Occipital lobe (tissue), 1 donor: ENCODE measurements at regions not wholly inside any gene's neighbourhood (a gene's known extent, or its start where the extent isn't known, plus 50 kb on each side); places are given as distances from the start of the nearest gene placed in this dataset.
"Not testable (repeated sequence)": the region's sequence is repeated elsewhere in the genome, so short reads cannot be mapped to it uniquely, and the experiment has no call there.

ENCODE experiments used
- DNase-seq: peaks from one replicate; lab custom pipeline; 2025; lab: John Stamatoyannopoulos, UW

DNA sequence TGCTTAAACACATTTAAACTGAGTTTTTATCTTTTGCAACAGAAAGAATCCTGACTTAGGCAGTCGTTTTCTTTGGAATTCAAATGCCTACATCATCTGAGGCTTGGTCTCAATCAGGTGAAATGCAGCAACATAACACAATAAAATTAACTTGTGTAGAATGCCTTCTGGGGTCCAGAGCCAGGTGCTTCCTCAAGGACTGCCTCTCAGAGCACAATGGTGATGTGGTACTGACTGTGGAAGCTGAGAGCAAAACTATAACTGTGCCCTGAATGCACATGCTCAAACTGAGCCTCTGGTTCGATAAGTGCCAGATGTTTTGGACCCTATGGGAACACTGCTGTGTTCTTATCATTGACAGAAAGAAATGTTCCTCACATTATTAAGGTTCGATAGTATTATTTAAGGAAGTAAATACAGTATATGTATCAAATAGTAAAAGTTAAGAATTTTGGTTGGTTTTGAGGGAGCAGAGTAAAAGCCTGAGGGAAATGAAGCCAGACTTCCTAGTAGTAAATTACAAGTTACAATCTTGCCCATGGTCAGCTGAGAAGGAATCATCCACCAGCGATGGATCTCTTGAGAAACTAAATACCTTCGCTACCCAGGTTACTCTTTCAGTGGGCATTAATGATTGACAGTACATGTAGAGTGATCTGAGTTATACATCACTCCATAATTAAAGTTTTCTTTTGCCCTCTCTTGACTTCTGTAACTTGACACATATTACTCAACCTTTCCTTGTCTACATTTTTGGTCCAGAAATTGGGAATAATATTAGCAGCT, 122.9 kb upstream of the ATP2B1 start:
- DNase-seq = no peak

DNA sequence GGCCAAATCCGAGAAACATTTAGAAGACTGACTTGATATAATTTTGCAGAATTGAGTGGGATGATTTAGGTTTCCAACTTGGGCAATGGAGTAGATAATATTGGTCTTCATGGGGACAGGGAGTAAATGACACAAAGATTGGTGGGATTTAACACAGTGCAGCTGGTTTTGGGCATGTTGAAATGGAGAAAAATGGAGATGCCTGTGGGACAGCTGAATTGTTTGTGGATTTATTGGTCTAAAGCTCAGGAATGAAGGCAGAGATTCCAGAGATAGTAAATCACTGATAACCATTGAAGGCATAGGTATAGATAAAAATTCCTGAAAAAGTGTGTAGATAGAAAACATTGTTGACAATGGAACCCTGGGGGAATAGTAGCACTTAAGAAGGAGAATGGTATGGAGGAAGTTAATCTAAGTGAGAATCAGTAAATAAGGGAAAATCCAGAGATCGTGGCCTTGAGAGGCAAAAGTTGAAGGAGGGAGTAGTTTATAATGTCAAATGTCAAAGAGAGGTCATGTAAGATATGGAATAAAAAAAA, 120.9 kb upstream of the ATP2B1 start:
- DNase-seq = no peak

DNA sequence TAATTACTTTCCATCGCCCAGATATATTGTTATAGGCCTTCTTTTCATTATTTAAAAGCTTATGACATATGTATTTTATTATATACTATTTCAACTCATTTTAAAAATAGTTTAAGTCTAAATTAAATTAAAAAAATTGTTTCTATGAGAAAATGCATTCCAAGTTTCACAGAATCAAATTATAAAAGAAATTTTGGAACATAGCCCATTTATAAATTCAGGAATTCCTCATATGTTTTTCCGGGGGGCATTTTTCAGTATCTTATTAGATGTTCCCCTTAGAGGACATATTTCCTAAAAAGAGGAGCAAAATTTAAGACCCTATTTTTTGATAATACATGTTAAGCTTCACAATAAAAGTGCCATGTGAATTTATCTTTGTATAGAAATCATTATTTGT, 119.9 kb upstream of the ATP2B1 start:
- no peak for DNase-seq

DNA sequence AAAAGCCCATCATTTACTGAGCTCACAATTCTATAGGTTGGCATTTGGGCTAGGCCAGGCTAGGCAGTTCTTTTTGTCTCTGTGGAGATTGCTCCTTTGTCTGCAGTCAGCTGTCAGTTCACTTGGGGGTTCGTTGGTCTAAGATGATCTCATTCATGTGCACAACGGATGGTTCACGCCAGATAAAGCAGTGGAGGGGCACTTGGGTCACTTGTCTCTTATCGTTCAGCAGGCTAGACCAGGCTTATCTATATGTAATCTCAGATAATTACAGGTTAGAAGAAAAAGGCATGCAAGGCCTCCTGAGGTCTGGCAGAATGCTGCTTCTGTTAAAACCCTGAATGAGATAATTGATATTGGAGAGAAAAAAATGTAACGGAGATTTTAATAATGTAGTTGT, 119.0 kb upstream of the ATP2B1 start:
- DNase-seq = no peak

DNA sequence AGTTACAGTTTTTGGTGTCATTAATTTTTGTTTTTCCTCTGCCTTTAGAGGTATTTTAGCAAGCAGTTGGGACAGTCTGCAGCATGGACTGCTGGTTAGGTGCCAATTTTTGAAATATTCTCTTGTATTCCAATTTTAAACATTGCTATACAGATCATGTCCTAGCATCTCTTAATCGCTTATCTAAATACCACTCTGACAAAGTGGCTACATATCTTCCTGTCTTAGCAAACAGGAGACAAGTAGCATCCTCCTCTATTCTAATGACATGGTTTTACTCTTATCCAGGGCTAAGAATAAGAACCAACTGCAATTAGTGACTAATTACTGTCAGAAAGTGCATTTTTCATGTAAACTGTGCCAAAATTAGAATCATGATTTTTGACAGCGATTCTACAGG, 117.8 kb upstream of the ATP2B1 start:
- no peak for DNase-seq

DNA sequence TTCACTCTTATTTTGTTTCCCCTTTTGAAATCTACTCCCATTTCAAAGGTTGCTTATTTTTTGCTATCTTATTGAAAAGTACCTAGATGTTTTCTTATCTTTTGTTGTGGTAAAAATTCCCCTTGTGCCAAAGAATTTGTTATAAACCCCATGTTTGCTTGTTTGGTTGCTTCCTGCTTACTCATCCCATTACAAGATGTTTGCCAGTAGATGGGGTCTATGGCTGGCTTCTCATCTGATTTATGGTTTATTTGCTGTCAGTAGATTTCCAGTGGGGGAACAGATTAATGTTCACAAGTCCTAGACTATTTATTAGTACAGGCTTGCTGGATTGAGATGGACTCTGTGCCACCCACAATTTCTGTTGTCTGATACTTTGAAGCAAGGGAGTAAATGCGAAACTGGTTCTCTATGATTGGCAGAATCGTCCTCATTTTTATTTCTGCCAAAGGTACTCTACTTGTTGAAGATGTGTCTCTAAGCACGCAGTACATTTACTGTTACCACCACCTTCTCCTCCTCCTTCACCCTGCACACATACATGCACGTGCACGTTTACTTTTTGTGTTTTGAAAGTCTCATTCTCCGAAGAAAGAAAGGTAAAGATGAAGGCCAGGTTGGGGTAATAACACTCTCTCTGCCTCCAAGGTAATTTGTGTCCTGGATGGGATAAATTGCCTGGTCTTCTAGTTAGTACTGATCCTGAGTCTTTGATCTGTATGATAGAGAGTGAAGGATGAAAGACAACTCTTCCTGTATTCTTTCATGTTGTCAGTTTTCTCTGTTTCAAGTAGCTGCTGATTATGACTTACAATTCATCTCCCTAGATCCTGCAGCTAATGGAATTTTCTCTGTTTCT, 117.2 kb upstream of the ATP2B1 start:
- no peak for DNase-seq

DNA sequence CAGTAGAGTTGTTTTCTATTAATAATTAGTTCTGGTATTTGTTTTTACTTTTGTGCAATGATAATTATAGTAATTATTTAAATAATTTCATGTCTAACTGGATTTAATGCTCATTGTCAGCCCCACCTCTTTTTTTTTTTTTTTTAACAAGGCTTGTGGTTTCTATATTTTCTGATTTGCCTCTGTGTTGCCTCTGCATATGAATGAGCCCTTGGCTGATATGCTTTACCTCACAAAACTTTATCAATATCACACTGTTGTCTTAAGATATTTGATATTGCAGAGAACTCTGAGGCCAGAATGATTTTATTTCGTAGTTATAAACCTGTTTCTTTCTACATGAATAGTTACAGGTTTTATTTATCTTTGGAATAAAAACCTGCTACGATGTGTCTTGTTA, 116.2 kb upstream of the ATP2B1 start:
- DNase-seq = no peak

DNA sequence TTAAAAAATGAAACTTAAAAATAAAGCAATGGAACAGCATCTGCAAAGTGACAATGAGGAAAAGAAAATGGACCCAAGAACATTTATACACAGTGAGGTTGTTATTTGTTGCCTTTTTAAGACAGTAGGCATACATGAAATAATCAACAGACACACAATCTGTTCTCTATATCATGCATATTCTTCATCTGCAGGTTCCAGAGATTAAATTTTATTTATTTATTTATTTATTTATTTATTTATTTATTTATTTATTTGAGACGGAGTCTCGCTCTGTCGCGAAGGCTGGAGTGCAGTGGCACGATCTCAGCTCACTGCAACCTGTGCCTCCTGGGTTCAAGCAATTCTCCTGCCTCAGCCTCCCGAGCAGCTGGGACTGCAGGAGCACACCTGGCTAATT, 114.4 kb upstream of the ATP2B1 start:
- DNase-seq = not testable (repeated sequence)

DNA sequence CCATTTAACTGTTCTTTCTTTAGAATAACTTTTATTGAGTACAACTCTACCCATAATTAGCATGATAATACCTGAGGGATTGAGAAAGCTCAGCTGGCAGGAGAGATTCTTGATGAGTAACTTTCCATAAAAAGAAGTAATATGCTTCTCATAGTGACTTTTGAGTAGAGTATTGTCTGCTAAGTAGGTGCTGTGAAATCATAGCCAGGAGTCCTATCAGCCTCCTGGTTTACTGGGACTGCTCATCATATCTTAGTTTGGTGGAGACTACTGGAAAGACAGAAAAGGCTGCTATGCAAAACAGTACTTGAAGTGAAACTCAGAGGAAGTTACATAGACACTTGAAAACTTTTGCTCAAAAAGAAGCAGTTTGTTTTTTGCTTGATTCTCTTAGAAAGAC, 113.3 kb upstream of the ATP2B1 start:
- DNase-seq = no peak

DNA sequence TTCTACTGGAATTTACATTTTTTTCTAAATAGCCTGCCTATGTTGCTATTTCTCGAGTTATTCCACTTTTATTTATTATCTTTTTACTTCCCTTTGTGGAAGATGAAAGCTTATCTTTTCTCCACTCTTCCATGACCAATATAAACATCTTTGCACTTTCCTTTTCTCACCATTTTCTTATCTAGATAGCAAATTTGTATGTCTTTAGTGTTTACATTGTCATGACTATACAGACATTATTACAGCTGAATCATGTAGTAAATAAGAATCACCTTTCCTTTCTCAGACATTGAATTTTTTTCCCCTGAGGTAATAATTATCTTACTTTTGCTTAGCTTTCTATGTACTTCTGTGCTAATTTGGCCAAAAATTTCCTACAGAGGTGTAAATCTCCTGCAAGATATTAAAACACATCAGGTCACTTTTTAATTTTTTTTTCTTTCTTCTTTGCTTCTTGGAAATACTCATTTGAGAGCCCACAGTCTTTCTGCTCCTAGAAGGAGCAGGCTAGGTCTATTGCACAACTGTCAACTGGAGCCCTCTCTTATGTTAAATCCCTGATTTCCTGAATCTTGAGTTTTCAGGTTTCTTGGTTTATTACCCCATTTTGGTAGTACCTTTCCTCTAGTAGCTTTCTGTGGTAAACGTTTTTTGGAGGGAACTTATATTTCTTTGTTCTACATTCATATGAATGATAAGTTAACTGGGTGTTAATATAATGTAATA, 109.0 kb upstream of the ATP2B1 start:
- DNase-seq = no peak

DNA sequence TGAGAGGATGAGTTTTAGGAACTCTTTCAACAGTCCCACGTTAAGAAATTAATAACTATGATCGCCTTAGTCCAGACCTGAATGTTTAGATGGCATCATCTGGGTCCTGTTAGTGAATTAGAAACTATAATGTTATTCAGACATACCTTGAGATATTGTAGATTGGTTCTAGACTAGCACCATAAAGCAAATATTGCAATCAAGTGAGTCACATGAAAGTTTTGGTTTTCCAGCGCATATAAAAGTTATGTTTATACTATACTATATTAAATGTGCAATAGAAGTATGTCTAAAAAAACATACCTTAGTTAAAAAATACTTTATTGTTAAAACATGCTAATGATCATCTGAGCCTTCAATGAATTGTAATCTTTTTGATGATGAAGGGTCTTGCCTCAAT, 106.6 kb upstream of the ATP2B1 start:
- DNase-seq = no peak

DNA sequence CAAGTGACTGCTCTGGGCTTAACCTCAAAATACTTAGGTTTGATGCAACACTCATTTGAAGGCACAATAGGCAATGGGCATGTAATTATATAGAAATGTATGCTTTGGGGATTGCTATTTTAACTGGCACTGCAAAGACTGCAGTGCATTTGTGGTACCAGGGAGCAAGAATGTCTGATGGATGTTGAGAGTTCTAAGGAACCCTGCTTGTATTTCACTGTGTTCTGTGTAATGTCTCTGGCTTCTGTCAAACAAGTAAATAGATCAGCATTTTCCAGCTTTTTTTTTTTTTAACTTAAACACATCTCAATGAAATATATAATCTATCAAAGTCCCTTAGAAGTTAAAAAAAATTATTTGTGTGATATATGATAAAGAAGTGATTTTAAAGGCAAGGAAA, 94.8 kb upstream of the ATP2B1 start:
- no peak for DNase-seq

DNA sequence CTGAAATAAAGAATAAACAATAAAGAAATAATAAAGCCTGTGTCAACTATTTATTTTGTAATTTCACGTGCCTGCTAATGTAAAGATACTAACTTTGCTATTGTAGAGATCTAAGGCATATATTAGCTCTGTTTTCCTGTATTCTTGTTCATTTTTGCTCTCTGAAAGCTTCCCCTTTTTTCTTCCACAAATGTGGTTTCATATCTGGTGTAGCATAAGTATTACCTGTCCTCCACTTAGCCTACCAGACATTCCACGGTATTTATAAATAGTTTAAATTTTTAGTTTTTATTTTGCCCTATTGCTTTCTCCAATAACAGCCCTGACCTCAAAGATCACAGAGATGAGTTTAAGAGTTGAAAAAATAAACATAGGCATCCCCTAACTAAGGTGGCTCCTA, 92.6 kb upstream of the ATP2B1 start:
- DNase-seq = no peak

DNA sequence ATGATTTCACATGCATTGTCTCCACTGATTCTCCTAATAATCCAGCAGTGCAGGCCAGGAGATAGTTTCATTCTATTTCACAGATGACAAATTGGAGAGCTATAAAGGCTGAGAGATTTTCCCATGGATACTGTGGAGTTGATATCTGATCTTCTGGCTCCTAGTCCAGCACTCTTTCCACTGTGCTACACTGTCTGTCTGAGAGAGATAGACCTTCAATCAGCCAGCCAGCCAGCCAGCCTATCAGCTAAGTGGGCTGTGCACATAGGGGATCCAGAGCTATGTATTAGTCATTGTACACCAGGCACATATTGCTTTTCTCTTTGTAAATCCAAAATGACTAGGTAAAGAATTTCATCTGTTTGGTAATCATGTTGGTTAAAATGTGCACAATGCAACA, 91.8 kb upstream of the ATP2B1 start:
- no peak for DNase-seq

DNA sequence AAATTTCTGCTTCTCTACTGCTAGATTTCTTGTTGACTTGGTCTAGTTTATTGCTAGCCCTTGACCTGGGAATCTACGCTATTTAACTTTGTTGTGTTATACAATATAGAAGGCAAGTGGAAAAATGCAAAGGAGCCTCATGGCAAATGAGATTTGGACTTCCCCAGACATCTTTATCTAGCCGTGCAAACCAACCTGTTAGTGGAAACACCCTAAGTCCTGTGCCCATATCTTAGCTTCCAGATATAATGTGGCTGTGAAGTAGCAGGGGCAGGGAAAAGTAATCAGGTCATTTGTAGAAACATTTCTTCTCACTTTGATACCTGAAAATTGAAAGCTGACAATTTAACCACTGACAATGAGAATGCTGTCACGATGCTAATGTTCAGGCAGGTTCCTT, 90.7 kb upstream of the ATP2B1 start:
- DNase-seq = no peak

DNA sequence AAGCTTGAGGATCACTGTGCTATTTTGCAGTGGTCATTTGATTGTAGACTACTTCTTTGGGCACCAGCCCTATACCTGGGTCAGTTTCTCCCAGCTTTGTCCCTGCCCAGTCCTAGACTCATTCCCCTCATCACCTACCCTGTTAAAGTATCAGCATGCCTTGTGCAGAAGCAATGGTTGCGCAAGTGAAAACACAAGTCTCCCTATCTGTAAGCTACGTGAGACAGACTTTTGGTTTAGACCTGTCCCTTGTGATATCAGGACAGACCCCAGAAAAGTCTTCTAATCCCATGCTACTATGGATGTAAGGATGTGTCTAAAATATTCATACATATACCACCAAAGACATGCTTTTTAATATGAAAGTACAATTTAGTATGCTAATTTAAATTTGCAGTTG, 88.8 kb upstream of the ATP2B1 start:
- DNase-seq = no peak

DNA sequence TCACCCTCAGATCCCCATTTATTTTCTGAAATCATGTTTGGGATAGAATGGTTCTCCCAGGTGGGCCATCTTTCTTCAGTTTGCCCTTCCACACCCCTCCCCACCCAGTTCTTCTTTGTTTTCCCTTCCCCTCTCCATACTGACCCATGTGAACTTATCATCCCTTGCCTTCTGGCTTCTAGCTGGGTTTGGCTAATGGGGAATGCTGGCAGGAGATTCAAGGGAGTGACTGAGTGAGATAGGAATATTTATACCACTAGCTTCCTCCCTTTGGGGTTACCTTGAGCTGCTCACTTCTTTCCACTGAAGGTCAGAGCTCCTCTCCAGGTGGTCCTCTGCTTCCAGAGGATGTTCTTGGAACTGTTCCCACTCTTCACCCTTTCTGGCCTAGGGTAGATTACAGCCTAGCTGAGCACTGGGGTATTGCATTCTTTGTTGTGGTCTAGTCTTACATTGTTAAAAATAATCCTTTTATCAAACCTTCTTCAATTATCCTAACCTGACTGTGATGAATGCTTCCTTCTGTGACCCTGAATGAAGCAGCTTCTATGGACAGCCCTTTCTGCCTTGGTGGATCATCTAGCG, 88.3 kb upstream of the ATP2B1 start:
- no peak for DNase-seq

DNA sequence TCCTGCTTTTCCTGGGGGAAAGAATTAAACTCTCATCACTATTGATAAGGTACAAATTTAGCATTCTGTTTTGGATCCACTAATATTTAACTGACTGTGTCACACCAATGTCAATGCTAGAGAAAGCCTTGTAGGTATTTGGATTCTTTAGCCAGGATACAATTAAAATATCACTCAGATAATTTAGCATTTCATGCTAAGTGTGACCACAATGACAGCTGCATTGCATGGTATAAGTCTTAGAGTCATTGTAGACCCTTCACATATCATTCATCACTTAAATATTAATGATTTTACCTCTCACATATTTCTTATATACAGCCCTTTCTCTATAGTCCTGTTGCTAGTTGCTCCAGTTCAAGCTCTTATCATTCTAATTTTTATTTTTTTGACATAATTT, 85.3 kb upstream of the ATP2B1 start:
- no peak for DNase-seq

DNA sequence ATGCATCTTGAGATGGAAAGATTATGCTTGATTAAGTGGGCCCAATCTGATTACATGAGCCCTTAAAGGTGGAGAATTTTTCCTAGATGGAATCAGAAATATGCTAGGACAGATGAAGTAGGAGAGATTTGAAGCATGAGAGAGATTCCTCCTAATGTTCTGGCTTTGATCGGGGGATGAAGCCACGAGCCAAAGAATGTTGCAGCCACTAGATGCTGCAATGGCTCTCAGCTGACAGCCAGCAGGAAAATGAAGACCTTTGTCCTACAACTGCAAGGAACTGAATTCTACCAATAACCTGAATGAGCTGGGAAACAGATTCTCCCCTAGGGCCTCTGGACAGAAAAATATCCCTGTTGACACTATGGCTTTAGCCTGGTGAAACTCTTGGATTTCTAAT, 82.6 kb upstream of the ATP2B1 start:
- DNase-seq = no peak

DNA sequence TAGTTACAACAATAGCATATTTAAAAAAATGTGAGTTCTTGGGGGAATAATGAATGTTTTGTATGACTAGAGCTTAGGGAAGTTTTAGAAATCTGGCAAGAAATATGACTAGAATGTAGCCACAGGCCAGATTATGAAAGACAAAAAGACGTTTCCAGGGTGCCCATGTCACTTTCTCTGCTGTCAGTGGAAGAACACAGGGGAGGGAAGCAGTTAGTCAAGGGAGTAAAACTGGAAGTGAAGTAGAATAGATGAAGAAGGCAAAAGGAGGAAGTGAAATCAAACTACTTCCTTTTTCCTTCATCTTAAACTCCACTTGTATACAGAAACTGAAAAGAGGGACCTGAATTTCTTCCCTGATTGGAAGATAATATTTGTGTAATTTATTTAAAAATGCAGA, 81.2 kb upstream of the ATP2B1 start:
- no peak for DNase-seq

DNA sequence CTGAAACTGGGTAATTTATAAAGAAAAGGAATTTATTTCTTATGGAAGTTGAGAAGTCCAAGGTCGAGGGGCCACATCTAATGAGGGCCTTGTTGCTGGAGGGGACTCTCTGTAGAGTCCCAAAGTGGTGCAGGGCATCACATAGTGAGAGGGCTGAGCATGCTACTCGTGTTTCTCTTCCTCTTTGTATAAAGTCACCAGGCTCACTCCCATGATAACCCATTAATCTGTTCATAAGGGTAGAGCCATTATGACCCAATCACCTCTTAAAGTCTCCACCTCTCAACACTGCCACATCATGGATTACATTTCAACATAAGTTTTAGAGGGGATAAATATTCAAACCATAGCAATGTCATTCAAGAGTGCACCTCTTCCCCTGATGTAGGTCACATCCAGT, 79.1 kb upstream of the ATP2B1 start:
- DNase-seq = no peak
